D721Med (cell line): ENCODE measurements at regions not wholly inside any gene's neighbourhood (a gene's known extent, or its start where the extent isn't known, plus 50 kb on each side); places are given as distances from the start of the nearest gene placed in this dataset.

Source experiments
- DNase-seq: peaks from one replicate; pipeline ENCODE4 v3.0.0; 2011; ENCODE audit warnings: low spot score; ENCODE audit not compliant: insufficient read length
- FAIRE-seq: peaks from 2 replicates; lab custom pipeline; 2011; peaks lifted over from hg19 to GRCh38; lab: Jason Lieb, UNC
- CTCF ChIP-seq: IDR thresholded peaks from 2 replicates; pipeline ENCODE4 v1.5.1; 2012; ENCODE audit warnings: mild to moderate bottlenecking, control low read depth; ENCODE audit not compliant: insufficient read depth; ENCODE audit errors: missing control alignments

DNA sequence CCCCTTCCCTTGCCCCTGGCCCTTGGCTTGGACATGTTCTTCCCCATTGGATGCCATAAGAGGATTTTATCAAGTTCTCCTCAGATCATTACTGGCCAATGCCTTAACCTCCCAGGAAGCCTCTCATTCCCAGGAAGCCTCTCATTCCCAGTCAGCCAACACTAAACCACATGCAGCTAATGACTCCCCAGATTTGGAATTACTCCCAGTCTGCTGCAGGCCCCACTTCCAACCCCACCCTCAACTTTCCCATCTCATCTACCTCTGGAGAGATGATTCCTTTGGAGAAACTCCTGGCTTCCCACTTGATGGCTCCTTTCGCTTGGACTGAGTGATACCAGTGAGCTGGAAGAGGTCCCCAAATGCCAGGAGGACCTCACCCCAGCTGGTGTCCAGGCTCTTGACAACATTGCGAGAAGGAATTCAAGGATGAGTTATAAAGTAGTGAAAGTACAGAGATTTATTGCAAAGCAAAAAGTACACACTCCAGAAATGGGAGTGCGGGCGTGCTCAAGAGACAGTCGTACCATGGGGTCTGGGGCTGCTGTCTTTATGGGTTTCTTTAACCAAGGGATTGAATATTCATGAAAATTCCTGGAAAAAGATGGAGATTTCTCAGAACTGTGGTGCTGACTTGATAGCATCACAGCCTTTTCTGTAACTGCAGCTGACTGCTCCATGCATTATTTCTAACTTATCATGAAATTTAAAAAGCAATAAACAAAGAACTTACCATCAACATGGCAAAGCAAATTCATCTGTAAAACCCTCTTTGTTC lies 117.2 kb upstream of the ADCY1 start:
- FAIRE-seq (no peak), DNase-seq (no peak)
- TF ChIP-seq CTCF, result no peak

GRCh38 chr7:45457591-45457990 lies 116.6 kb upstream of the ADCY1 start:
- FAIRE-seq (no peak), DNase-seq (no peak)
- TF ChIP-seq CTCF, result no peak

DNA sequence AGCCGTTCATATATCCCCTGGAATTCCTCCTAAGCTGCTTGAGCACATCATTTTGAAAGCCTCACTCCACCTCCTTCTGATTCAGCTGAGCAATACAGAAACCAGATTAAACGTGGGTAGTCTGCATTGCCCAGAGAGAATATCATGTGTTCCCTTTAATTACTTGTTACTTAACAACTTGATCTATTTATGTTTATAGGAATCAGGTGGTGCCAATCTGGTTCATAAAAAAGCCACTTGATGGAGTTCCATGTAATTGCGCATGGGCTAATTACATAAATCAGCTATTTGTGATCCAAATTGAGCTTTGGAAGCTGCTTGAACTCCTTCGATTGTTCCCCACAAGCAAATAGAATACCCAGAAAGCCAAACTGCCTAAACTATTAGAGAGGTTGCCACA lies 114.7 kb upstream of the ADCY1 start:
- FAIRE-seq, result no peak
- DNase-seq, result no peak
- no peak for TF ChIP-seq CTCF

DNA sequence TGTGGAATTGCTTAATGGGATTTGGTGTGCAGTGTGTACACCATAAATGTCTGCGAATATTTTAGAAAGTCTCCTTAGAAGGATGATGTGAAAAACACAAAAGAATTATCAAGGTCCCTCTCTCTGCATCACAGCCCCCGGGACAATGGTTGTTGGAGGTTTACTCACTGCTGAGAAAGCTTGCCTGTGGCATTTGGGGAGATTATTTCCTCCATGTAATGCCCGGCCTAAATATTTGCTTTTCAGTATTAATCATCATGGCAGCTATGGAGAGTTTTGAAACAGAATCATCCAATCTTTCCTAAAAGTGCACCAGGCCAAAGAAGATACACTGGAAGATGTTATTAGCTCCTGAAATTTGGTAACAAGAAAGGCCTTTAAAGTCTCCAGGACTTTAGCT lies 113.8 kb upstream of the ADCY1 start:
- TF ChIP-seq CTCF, result no peak
- no peak for FAIRE-seq

GRCh38 chr7:45461026-45461425 lies 113.1 kb upstream of the ADCY1 start:
- FAIRE-seq, result no peak
- DNase-seq, result no peak
- no peak for TF ChIP-seq CTCF

More for the DNA sequence above, 113.8 kb upstream of the ADCY1 start:
- DNase-seq, result no peak

GRCh38 chr7:45469103-45469502 lies 105.1 kb upstream of the ADCY1 start:
- FAIRE-seq (no peak), DNase-seq (no peak)
- TF ChIP-seq CTCF, result no peak

DNA sequence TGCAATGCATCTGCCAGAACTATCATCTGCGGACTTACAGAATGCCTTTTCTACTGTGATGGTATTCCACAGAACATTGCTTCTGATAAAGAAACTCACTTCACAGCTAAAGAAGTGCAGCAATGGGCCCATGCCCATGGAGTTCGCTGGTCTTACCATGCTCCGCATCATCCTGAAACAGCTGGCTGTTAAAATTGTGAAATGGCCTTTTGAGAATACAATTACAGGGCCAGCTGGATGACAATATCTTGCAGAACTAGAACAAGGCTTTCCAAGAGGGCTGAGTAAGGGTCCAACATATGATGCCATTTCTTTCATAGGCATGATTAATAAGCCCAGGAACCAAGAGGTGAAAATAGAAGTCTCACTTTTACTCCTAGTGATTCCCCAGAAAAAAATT lies 104.1 kb upstream of the ADCY1 start:
- no peak for DNase-seq
- FAIRE-seq, result no peak
- TF ChIP-seq CTCF, result no peak
